Astrocyte (in vitro differentiated cells and primary cell): ENCODE measurements at regions not wholly inside any gene's neighbourhood (a gene's known extent, or its start where the extent isn't known, plus 50 kb on each side); places are given as distances from the start of the nearest gene placed in this dataset.

Experiments used
- DNase-seq: peaks from one replicate; pipeline ENCODE4 v3.0.0-alpha.2; 2010; ENCODE audit warnings: low read depth
- FAIRE-seq: peaks from 2 replicates; lab custom pipeline; 2011; peaks lifted over from hg19 to GRCh38; lab: Jason Lieb, UNC
- H2AFZ ChIP-seq: 2 replicates; pipeline ENCODE4 v1.6.0; 2012; ENCODE audit warnings: low read depth, low read length, inconsistent platforms
- H3K27ac ChIP-seq: 2 replicates; pipeline ENCODE4 v1.5.1; 2011; ENCODE audit warnings: low read depth, low read length, inconsistent platforms
- H3K27me3 ChIP-seq: 2 replicates; pipeline ENCODE4 v1.6.0; 2011; ENCODE audit warnings: low read length, inconsistent platforms; ENCODE audit not compliant: insufficient read depth
- H3K36me3 ChIP-seq: 2 replicates; pipeline ENCODE4 v1.5.1; 2011; ENCODE audit warnings: low read length, inconsistent platforms; ENCODE audit not compliant: insufficient read depth
- H3K4me1 ChIP-seq: 2 replicates; pipeline ENCODE4 v1.5.1; 2011; ENCODE audit warnings: low read length, inconsistent platforms; ENCODE audit not compliant: insufficient read depth
- H3K4me2 ChIP-seq: 2 replicates; pipeline ENCODE4 v1.6.0; 2012; ENCODE audit warnings: low read length, inconsistent platforms
- H3K4me3 ChIP-seq: 2 replicates; pipeline ENCODE4 v1.5.1; 2011; ENCODE audit warnings: low read depth, mild to moderate bottlenecking, low read length, inconsistent platforms; ENCODE audit not compliant: insufficient read depth
- H3K79me2 ChIP-seq: 2 replicates; pipeline ENCODE4 v1.6.0; 2012; ENCODE audit warnings: mild to moderate bottlenecking, low read length, inconsistent platforms; ENCODE audit not compliant: insufficient read depth
- H3K9ac ChIP-seq: 2 replicates; pipeline ENCODE4 v1.6.0; 2012; ENCODE audit warnings: mild to moderate bottlenecking, low read length, inconsistent platforms
- H3K9me3 ChIP-seq: 2 replicates; pipeline ENCODE4 v1.5.1; 2012; ENCODE audit warnings: low read depth, mild to moderate bottlenecking, low read length, inconsistent platforms; ENCODE audit not compliant: insufficient read depth
- H4K20me1 ChIP-seq: 2 replicates; pipeline ENCODE4 v1.6.0; 2012; ENCODE audit warnings: low read length, inconsistent platforms; ENCODE audit not compliant: insufficient read depth
- H3K27ac Mint-ChIP-seq: one replicate; pipeline ENCODE4 v1.8.0; 2021; ENCODE audit warnings: mild to moderate bottlenecking, mixed read lengths; ENCODE audit not compliant: unreplicated experiment
- H3K27me3 Mint-ChIP-seq: one replicate; pipeline ENCODE4 v1.8.0; 2021; ENCODE audit warnings: low read depth, mixed read lengths; ENCODE audit not compliant: unreplicated experiment
- H3K36me3 Mint-ChIP-seq: one replicate; pipeline ENCODE4 v1.8.0; 2021; ENCODE audit warnings: low read depth, mixed read lengths; ENCODE audit not compliant: unreplicated experiment
- H3K4me1 Mint-ChIP-seq: one replicate; pipeline ENCODE4 v1.8.0; 2021; ENCODE audit warnings: low read depth, mixed read lengths; ENCODE audit not compliant: unreplicated experiment
- H3K4me3 Mint-ChIP-seq: one replicate; pipeline ENCODE4 v1.8.0; 2021; ENCODE audit warnings: mild to moderate bottlenecking, moderate library complexity, mixed read lengths; ENCODE audit not compliant: unreplicated experiment
- H3K9me3 Mint-ChIP-seq: one replicate; pipeline ENCODE4 v1.8.0; 2021; ENCODE audit warnings: mild to moderate bottlenecking, mixed read lengths; ENCODE audit not compliant: unreplicated experiment
- CTCF ChIP-seq: IDR thresholded peaks from 2 replicates; pipeline ENCODE4 v1.5.1; 2011; ENCODE audit warnings: low read depth, mild to moderate bottlenecking, inconsistent platforms, low read length, moderate library complexity; ENCODE audit not compliant: insufficient read depth
- EZH2 ChIP-seq: IDR thresholded peaks from 2 replicates; pipeline ENCODE4 v1.6.1; 2012; ENCODE audit warnings: mild to moderate bottlenecking, low read length, inconsistent platforms; ENCODE audit not compliant: insufficient read depth

- no peak for FAIRE-seq
- H3K27ac Mint-ChIP-seq = no peak overlapping the region
Observed at GRCh38 chr2:3972377-3972776, 269.0 kb downstream of the DCDC2C start.

GRCh38 chr2:3974765-3975164, 271.4 kb downstream of the DCDC2C start:
- Mint-ChIP-seq H3K27me3 (no peaks in the 10 kb centered on the region), H3K9me3 (no peaks in the 10 kb centered on the region), H3K36me3 (no peaks in the 10 kb centered on the region), H3K4me1 (no peaks in the 10 kb centered on the region), H3K27ac (no peak overlapping the region), H3K4me3 (no peak overlapping the region)
- no peaks in the 10 kb centered on the region for H4K20me1 ChIP-seq
- H3K4me2 ChIP-seq = no peak overlapping the region
- FAIRE-seq = no peak
- H2AFZ ChIP-seq = no peak overlapping the region
- no peaks in the 10 kb centered on the region for H3K27me3 ChIP-seq
- no peaks in the 10 kb centered on the region for H3K79me2 ChIP-seq
- no peak overlapping the region for H3K4me3 ChIP-seq
- no peak for TF ChIP-seq EZH2
- no peak for TF ChIP-seq CTCF
- H3K9ac ChIP-seq = no peak overlapping the region
- no peaks in the 10 kb centered on the region for H3K4me1 ChIP-seq
- H3K36me3 ChIP-seq = no peaks in the 10 kb centered on the region
- H3K9me3 ChIP-seq = peaks cover 17% of the 10 kb centered on the region
- DNase-seq = no peak
- no peak overlapping the region for H3K27ac ChIP-seq

More at GRCh38 chr2:3972377-3972776, 269.0 kb downstream of the DCDC2C start:
- TF ChIP-seq CTCF (no peak), EZH2 (no peak)
- Histone ChIP-seq H3K4me3 (no peak overlapping the region), H3K36me3 (no peaks in the 10 kb centered on the region), H3K9ac (no peak overlapping the region), H3K27me3 (no peaks in the 10 kb centered on the region), H3K4me2 (no peak overlapping the region), H3K9me3 (peaks cover 17% of the 10 kb centered on the region), H3K79me2 (no peaks in the 10 kb centered on the region), H3K4me1 (no peaks in the 10 kb centered on the region), H3K27ac (no peak overlapping the region), H4K20me1 (no peaks in the 10 kb centered on the region), H2AFZ (no peak overlapping the region)
- Mint-ChIP-seq H3K4me3 (no peak overlapping the region), H3K27me3 (no peaks in the 10 kb centered on the region), H3K4me1 (no peaks in the 10 kb centered on the region), H3K36me3 (no peaks in the 10 kb centered on the region), H3K9me3 (peaks cover 2% of the 10 kb centered on the region)
- DNase-seq = no peak

GRCh38 chr2:3981446-3981987, 278.1 kb downstream of the DCDC2C start:
- Histone ChIP-seq H3K4me2 (no peak overlapping the region), H3K27me3 (no peaks in the 10 kb centered on the region), H3K79me2 (no peaks in the 10 kb centered on the region), H3K27ac (no peak overlapping the region), H3K36me3 (no peaks in the 10 kb centered on the region), H3K9me3 (no peaks in the 10 kb centered on the region), H3K4me1 (no peaks in the 10 kb centered on the region), H3K9ac (no peak overlapping the region), H4K20me1 (no peaks in the 10 kb centered on the region), H3K4me3 (no peak overlapping the region), H2AFZ (no peak overlapping the region)
- H3K4me1 Mint-ChIP-seq = no peaks in the 10 kb centered on the region
- FAIRE-seq (no peak), DNase-seq (no peak)
- H3K9me3 Mint-ChIP-seq = no peaks in the 10 kb centered on the region
- H3K36me3 Mint-ChIP-seq = no peaks in the 10 kb centered on the region
- TF ChIP-seq EZH2 (no peak), CTCF (no peak)
- no peaks in the 10 kb centered on the region for H3K27me3 Mint-ChIP-seq
- H3K27ac Mint-ChIP-seq = no peak overlapping the region
- H3K4me3 Mint-ChIP-seq = no peak overlapping the region
